H4 (cell line): ENCODE measurements at regions not wholly inside any gene's neighbourhood (a gene's known extent, or its start where the extent isn't known, plus 50 kb on each side); places are given as distances from the start of the nearest gene placed in this dataset.
"Not testable (repeated sequence)": the region's sequence is repeated elsewhere in the genome, so short reads cannot be mapped to it uniquely, and the experiment has no call there.

ENCODE experiments used
- DNase-seq: peaks from one replicate; pipeline ENCODE4 v3.0.0-alpha.2; 2015; ENCODE audit warnings: low spot score

DNA sequence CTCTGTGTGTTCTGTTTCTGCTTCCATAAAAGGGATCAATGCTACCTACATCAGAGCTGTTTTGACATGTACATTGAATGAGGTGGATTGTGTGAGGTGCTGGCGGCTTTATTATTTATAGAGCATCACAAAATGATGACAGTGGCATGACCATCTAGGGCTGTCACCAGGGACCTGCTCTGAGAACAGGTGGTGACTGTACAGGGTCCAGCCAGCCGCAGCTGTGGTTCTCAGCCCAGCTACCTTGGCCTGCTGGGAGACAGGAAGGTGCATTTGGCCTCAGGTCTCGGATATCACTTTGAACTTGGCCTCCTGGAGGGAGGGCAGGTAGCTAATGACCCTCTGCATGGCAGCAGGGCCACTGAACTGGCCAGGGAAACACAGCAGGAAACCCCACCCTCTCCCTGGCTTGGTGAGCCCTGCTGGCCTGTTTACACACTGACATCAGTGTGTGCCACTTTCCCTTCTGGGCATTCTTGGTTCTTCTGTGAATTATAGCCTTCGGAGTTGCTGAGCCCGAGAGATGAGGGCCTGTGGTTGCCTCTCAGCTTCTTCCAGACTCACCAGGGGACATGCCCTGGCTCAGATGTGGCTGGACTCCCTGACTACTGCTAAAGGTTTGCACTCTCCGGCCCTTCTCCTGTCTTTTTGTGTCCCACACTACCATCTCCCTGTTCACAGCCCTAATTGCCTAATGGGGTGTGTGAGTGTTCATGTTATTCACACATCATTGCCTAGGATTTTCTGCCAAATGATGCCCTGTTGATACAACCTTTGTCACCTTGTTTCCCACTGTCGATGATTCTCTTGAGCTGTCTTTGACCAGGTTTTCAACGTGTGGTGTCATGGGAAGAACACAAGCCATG, 109.2 kb upstream of the RAB12 start:
- DNase-seq, result no peak

DNA sequence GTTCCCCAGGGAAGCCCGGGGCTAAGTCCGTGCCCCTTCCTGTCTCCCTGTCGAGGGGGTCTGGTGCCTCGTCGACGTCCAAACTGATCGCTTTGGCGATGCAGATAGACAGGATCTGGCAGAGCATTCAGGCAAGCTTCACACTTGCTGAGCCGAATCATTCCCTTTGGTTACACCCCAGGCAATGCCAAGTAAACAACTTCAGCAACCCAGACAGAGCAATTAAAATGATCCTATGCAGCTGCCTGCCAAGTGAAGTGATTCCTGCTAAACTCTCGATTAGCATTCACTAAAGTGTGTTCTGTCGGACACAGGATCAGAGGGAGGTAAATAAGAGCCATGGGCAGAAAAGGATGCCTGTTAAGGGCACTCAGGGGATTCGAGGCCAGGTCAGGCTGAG, 108.2 kb upstream of the RAB12 start:
- no peak for DNase-seq

DNA sequence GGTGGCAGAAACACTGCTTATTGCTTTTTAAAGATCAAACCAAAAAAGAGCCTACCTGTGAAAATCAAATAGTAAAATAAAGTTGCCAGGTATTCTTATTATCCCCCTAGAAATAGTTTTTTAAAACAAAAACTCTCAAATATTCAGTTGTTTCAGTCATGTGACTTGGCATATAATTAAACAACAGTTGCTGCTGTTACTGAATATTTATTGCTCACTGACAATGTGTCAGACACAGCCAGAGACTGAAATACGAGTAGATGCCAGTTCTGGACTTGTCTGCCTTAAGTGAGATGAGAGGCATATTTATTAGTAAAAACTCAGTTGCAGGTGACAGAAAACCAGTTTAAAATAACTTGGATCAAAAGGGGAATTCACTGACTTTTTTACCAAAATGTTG, 106.0 kb upstream of the RAB12 start:
- DNase-seq, result no peak

DNA sequence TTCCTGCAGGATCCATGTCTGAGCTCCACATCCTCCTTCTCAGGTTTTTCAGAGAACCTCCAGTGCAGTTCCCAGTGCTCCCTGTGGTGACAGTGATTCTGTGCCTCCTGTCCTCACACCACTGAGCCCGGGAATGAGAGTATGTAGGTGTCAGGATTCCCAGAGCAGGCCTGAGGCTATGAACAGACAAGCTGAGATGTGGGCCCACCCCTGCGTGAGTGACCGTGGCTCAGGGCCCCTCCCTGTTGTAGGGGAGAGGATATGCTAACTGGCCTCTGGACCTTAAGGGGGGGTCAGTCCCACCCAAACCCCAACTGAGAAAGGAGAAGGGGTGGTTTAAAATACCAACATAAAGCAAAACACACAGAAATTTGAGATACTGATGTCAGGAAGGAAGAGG, 104.8 kb upstream of the RAB12 start:
- DNase-seq, result no peak

DNA sequence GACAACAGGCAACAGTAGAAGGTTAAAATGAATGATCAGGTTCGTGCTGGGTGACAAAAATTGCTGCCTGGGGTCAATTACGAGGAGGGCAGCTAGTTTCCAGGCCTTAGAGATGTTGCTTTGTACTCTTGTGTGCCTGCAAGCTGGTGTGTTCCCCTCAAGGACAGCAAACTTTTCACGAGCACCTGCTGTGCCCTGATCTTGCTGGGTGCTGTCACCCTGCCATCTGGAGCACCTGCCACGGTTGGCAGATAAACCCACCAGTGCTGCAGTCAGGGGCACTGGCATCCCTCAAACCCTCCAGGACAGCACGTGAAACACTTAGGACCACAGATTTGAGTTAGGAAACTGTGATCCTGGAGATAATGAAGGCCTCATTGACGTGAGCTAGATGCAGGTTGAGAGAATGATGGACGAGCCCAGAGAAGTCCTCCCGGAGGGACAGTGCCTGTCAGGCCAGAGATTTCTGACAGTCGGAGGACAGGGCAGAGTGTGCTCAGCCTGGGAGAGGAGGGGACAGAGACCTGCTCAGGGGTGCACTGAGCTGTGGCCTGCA, 104.3 kb upstream of the RAB12 start:
- no peak for DNase-seq

DNA sequence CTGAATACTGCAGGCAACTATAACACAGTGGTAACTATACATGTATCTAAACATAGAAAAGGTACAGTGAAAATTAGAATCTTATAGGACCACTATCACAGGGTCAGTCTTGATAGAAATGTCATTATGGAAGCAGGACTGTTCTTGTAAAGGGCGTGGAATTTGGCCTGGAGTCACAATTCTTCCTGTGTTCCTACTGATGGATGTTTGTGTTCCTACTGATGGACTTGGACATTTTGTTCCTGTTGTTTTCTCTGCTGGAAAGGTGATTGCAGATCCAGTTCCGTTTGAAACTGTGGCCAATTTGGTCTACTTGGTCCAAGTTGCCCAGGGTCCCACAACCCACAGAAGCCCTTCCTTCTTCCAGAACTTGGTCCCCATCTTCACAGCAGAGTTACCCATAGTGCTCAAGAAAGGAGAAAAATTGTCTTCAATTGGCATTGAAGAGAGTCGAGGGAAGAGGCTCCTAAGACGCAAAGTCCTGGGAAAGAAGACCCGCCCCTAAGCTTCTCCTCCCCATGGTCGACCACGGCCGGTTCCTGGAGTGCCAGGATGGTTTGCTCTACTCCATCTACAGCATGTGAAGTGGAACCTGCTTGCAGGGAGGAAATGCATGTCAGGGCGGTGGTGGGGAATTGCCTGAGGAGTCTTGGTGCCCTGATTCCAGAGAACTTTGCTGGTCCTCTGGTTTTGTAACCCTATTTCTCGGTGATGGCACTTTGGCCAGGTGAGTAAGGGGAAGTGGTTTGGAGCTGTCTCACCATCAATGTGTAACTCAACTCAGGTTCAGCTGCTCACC, 102.8 kb upstream of the RAB12 start:
- no peak for DNase-seq

DNA sequence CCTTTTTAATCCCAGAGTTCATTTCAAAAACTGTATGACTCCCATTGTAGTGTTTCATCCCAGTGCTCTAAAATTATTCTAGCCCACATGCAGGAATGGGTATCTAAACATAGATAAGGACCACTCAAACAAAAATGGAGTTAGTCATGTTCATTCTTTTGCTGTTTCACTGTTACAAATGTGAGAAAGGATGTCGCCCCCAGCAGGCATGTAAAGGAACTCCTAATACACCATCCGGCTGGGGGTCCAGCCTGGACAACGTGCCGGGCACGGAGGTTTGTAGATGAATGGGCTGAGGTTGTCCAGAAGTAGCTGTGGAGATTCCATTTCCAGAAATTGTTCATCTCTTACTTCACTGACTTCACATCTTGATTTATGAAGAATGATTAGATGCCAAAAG, 101.9 kb upstream of the RAB12 start:
- DNase-seq, result no peak

DNA sequence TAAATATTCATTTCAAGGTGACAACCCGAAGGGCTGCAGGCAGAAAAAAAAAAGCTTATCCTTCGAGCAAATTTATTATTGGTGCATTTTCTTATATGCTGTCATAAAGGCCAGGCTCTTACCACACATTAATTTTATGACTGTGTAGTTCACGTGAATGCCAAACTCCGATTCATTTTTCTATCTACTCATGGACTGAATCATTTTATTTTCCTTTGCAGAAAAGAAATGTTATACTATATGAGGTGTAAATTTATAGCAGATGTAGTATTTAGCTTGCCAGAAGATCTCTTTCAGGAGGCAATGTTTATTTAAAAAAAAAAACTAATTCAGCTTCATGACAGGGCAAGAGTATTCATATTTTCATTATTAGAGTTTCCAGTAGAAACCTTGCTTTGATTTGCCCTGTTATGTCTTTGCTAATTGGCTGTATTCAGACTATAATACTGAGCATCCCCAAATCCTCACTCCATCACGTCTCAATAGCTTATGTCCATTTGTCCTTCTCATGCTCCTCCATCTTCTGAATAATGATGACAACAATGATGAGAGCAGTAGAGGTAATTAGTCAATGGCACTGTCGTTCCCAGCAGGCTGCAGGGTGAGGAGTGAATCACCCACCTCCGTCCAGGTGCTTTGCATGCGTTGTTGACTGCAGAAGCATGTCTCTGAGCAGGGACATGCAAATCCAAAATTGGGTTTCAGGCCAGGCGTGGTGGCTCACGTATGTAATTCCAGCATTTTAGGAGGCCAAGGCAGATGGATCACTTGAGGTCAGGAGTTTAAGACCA, 101.1 kb upstream of the RAB12 start:
- no peak for DNase-seq

DNA sequence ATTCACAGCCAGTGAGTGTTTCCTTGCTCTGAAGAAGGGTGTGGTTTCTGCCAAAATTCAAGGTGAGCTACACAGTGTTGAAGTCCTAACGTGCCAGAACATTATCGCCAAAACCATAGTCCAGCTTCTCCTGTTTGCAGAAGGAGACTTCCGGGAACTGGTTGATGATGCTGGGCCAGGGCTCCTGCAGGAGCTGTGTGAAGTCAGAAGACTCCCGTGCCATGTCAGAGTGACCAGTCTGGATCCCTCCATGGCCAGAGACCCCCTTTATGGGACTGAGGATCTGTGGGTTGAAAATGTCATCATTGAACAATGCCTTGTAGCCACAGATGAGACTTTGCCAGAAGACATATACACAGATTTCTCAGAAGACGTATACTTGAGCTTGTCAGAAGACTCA, 96.0 kb upstream of the RAB12 start:
- no peak for DNase-seq

DNA sequence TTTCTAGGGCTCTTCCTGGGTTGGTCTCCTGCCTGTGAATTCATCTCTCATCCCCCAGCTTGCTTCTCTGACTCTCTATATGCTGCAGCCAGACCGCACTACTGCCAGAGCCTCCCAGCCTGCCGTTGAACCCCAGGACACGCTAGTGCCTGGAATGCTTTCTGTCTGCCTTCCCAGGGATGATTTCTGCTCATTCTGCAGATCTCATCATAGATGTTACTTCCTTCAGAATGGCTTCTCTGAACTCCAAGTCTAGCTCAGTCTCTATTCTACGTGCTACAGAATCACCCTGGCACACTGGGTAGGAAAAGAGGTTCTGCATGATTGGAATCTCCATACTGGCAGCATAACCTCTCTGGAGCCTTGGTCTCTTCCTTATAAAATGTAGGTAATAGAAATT, 94.8 kb upstream of the RAB12 start:
- no peak for DNase-seq

DNA sequence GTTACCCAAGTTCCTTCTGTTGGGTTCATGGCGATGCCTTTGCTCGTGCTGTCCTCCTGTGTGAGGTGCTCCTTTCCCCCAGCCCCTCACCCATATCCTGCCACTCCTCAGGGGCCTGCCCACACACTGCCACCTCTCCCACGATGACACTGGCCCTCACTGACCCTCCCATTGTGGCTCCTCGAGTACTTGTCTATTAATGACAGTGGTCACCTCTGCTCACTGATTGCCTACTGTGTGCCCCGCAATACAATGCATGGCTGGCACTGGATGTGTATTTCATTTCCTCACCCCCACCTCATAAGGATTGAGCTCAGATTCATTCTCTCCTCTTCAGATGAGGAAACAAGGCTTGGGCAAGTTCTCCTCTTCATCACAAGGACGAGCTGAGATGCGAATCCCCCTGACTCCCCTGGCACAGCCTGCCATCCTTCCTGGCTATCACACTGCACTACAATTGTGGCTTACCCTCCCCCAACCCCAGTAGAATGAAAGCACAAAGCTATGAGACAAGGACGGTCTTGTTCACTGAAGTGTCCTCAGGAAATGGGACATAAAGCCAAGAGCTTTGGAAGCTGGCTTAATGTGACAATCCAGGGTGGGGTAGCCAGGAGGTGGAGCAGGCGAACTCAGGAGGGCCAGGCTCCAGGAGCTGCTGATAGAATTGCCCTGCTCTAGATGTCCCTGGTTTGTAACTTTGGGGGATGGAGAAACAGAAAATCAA, 93.9 kb upstream of the RAB12 start:
- DNase-seq, result no peak

DNA sequence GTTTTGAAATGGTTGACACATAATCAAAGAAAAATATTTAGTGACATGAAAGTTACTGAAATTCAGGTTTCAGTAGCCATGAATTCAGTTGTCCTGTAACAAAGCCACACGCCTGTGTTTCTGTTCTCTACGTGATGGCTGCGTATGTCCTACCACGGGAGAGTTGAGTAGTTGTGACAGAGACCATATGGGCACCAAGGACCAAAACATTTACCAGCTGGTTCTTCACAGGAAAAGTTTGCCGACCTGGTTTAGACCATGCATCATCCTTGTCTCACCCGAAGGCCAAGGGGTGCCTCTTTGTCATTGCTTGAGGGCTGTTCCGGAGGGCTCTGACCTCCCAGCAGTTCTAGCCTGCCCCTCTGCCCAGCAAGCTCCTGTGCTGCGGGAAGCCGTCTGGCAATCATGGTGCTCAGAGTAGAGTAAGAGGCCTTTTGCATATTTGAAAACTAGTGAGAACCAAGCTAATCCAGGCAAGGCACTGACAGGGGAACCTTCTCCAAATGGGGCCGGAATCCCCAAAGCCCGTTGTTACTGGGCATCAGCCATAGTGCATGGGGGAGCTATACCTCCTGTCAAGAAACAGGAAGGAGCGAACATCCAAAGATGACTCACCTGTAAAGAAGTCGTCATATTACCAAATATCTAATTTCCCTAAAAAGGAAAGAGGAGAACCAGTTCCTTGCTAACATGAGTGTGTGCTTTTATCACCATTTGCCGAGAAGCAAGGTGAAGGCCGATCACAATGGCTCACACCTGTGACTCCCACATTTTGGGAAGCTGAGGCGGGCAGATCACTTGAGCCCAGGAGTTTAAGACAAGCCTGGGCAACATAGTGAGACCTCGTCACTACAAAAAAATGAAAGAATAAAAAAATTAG, 92.6 kb upstream of the RAB12 start:
- DNase-seq, result no peak

DNA sequence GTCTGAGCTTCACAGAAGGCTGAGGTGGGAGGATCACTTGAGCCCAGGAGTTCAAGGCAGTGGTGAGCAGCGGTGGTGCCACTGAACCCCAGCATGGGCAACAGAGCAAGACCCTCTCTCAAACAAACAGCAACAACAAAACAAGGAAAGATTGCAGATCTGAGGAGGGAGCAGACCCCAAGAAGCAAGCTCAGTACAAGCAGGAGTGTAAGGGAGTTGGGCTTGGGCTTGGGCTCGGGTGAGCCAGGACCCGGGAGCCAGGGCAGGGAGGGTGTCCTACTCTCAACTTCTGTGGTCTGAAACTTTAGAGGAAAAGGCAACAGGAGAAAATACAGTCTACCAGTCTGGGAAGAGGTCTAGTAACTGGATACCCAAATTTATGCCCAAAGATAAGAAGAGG, 92.0 kb upstream of the RAB12 start:
- DNase-seq, result no peak

DNA sequence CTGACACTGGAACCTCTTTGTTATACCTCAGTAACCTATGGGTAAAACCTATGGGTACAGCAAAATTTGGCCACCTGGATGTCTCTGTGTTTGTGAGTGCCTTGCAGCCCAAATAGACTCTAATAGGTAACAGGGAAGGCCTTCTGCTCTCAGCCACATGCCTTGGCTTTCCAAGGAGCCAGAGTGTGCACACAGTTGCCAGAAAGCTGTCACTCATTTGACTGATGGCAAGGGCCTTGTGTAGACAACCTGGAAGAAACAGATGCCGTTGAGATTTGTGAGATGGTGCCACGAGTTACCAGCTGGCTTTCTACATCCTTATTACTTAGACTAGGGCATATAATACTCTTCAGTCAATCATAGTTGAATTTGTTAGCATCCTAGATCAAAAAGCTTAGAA, 90.1 kb upstream of the RAB12 start:
- DNase-seq, result no peak

DNA sequence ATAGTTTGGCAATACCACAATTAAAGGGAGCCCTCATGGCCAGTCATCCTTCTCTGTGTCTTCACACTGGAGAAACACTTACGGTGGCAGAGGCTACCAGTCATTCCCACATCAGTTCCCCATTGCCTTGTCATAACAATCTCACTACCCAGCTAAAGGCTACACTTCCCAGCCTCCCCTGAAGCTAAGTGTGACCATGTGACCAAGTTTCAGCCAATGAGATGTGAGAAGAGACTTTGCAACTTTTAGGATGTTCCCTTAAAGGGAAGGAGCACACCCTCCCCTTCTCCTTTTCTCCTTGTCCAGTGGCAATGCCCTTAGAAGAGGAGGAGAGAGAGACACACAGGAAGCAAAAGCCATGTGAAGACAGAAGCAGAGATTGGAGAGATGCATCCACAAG, 89.0 kb upstream of the RAB12 start:
- no peak for DNase-seq

DNA sequence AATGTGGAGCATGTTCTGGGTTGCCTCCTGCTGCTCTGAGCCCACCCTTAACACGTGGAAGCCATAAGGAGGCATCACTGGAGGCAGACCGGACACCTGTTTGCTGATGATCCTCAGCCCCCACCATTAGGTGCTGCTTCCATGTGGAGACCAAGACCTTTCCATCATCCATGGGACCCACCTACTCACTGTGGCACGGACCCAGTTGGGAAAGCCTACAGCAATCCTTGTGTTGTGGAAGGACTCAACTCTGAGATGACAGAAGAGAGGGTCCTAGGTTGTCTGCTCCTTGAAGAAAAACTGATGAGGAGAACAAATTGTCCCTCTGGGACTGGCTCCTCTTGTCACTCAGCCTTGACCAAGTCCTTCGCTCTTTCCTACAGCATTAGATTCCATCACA, 86.5 kb upstream of the RAB12 start:
- DNase-seq, result no peak

DNA sequence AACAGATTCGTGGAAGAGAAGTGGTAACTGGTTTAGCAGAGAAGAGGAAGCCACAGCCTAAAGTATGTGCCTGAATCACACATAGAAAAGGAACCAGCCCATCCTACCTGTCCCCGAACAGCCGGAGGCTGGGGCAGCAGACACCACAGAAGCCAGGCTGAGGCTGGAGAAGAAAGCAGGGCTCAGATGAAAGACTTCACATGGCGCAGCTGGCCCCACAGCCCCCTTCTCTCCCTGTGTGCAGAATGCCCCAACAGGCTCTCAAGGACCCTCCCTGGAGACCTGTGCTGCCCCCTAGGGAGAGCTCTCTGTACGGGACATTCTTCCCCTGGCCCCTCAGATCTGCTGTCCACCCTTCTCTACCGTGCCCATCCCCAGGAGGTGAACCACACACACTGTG, 83.5 kb upstream of the RAB12 start:
- no peak for DNase-seq

DNA sequence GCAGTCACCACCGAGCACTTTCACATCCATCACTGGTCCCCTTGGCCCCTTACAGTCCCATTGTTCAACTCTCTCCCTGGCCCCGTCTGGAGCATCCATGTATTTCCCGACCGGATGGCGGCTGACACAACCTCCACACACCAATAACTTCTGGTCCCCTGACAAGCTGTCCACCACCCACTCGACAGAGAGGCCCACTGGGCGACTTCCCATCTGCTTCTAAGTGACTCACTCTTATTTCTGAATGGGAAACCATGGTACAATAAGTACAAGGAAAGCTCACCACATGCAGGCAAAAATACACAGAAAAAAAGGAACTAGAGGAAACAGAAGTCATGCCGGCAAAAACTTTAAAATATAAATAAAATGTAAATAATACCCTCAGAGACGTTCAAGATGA, 82.9 kb upstream of the RAB12 start:
- no peak for DNase-seq

DNA sequence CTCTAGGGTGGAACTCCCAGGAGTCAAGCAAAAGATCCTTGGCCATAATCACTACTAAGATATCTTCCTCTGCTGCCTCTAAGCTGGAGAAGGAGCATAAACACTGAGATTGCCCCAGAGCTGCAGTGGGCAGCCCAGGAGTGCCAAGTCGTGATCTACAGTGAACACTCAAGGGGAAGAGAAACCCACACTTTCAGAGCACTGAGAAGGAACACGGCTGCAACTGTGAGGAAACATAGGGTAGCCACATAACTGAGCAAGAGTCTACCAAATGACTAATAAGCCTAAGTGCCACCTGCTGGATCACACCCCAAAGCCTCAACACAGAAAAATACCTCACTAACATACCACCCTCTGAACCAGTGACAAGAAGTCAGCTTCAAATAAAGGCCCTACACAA, 79.6 kb upstream of the RAB12 start:
- no peak for DNase-seq

DNA sequence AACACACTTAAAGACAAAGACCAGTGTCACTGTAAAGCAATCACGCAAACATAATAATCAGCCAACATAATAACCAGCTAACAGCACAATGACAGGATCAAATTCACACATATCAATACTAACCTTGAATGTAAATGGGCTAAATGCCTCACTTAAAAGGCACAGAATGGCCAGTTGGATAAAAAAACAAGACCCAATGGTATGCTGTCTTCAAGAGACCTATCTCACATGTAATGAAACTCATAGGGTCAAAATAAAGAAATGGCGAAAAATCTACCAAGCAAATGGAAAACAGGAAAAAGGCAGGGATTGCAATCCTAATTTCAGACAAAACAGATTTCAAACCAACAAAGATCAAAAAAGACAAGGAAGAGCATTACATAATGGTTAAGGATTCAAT, 78.2 kb upstream of the RAB12 start:
- DNase-seq, result not testable (repeated sequence)

DNA sequence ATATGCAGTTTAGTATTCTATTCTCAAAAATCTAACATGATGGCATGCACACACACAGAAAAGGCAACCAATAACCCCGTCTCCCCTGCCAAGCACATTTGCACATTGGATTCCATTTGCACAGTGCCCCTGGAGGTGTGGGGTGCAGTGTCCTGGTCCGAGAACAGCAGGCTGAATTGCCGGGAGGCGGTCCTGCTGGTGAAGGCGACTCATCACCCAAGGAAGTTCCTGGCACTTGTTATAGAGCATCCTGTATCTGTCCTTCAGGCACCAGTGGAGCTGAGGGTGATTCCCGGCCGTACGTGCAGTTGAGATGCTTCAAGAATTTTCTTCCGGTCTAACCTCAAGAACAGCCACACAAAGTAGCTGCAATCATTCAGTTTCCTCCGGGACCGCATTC, 73.0 kb upstream of the RAB12 start:
- no peak for DNase-seq
